Loucy (cell line): ENCODE measurements at regions not wholly inside any gene's neighbourhood (a gene's known extent, or its start where the extent isn't known, plus 50 kb on each side); places are given as distances from the start of the nearest gene placed in this dataset.

Source experiments
- EZH2phosphoT487 ChIP-seq: fragments of 200-600 bp; IDR thresholded peaks from 2 replicates; pipeline ENCODE4 v1.6.1; 2018; ENCODE audit warnings: antibody characterized with exemption, mild to moderate bottlenecking, moderate library complexity, borderline replicate concordance
- TF ChIP-seq, protein P1 (sequence below): fragments of 200-600 bp; sonication (generic); conservative IDR thresholded peaks from 2 replicates; pipeline ENCODE4 v1.5.1; 2014; ENCODE audit warnings: mild to moderate bottlenecking, antibody characterized with exemption, low read length

DNA sequence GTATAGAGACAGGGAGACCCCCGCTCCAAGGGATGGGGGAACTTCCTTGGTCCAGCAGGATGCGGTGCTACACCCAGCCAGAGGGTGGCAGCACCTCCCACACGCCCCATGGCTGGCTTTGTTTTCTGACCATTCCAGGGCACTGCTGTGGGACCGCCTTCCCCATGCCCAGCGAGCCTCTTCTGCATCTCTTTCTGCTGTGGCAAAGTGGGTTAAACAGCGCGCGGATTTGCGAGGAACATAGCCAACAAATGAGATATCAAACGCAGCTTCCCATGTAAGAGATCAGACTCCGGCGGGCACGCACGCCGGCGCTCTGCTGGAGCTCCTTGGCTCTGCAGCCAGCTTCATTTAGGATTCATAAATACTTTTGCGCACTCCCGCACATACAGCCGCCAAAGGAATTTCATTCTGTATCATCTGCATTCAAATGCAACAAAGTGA is 485.8 kb upstream of the CADM1 start:
- TF ChIP-seq, protein P1, sequence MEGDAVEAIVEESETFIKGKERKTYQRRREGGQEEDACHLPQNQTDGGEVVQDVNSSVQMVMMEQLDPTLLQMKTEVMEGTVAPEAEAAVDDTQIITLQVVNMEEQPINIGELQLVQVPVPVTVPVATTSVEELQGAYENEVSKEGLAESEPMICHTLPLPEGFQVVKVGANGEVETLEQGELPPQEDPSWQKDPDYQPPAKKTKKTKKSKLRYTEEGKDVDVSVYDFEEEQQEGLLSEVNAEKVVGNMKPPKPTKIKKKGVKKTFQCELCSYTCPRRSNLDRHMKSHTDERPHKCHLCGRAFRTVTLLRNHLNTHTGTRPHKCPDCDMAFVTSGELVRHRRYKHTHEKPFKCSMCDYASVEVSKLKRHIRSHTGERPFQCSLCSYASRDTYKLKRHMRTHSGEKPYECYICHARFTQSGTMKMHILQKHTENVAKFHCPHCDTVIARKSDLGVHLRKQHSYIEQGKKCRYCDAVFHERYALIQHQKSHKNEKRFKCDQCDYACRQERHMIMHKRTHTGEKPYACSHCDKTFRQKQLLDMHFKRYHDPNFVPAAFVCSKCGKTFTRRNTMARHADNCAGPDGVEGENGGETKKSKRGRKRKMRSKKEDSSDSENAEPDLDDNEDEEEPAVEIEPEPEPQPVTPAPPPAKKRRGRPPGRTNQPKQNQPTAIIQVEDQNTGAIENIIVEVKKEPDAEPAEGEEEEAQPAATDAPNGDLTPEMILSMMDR: peak; percentile 59
- no peak for TF ChIP-seq EZH2phosphoT487
